ENCODE measurements at regions not wholly inside any gene's neighbourhood (a gene's known extent, or its start where the extent isn't known, plus 50 kb on each side); places are given as distances from the start of the nearest gene placed in this dataset.

GRCh38 chr6:21665110-21665391, 71.5 kb downstream of the SOX4 start:
- TF ChIP-seq TAF1 (IDR thresholded peaks at IDR 0.05; ENCODE audit: low read depth) (no peak), RAD21 (IDR thresholded peaks at IDR 0.05; ENCODE audit: low read depth) (no peak), ZBTB7A (IDR thresholded peaks at IDR 0.05; ENCODE audit: low read depth) (no peak), TCF12 (IDR thresholded peaks at IDR 0.05; ENCODE audit: low read depth) (no peak), REST (IDR thresholded peaks at IDR 0.05; ENCODE audit: low read depth) (no peak), USF1 (IDR thresholded peaks at IDR 0.05) (no peak), EGR1 (IDR thresholded peaks at IDR 0.05) (no peak), CREB1 (IDR thresholded peaks at IDR 0.05; ENCODE audit: low read depth) (no peak), YY1 (IDR thresholded peaks at IDR 0.05; ENCODE audit: low read depth) (no peak), MAX (IDR thresholded peaks at IDR 0.05) (no peak)
